ENCODE measurements at regions not wholly inside any gene's neighbourhood (a gene's known extent, or its start where the extent isn't known, plus 50 kb on each side); places are given as distances from the start of the nearest gene placed in this dataset.
"Not testable (repeated sequence)": the region's sequence is repeated elsewhere in the genome, so short reads cannot be mapped to it uniquely, and the experiment has no call there.

GRCh38 chr7:46088486-46088885 lies 167.4 kb upstream of the IGFBP3 start:
- DNase-seq (ENCODE audit: low read depth in 2 of 2), result not testable (repeated sequence)

- no peak for DNase-seq (ENCODE audit: low read depth in 2 of 2)
These were observed 159.6 kb upstream of the IGFBP3 start for GRCh38 chr7:46080595-46081159.

GRCh38 chr7:46079421-46079820 lies 158.3 kb upstream of the IGFBP3 start:
- DNase-seq (ENCODE audit: low read depth in 2 of 2), result no peak

- DNase-seq (ENCODE audit: low read depth in 2 of 2), result no peak
These were observed 155.5 kb upstream of the IGFBP3 start for GRCh38 chr7:46076527-46076926.

GRCh38 chr7:46072722-46073121 lies 151.7 kb upstream of the IGFBP3 start:
- no peak for DNase-seq (ENCODE audit: low read depth in 2 of 2)

- DNase-seq (ENCODE audit: low read depth in 2 of 2), result no peak
These were observed 150.5 kb upstream of the IGFBP3 start for GRCh38 chr7:46071601-46072000.

GRCh38 chr7:46071076-46071475 lies 150.0 kb upstream of the IGFBP3 start:
- DNase-seq (ENCODE audit: low read depth in 2 of 2), result no peak

GRCh38 chr7:46068159-46068558 lies 147.1 kb upstream of the IGFBP3 start:
- no peak for DNase-seq (ENCODE audit: low read depth in 2 of 2)

GRCh38 chr7:46059308-46060020 lies 138.4 kb upstream of the IGFBP3 start:
- DNase-seq (ENCODE audit: low read depth in 2 of 2), result no peak

- no peak for DNase-seq (ENCODE audit: low read depth in 2 of 2)
These were observed 137.2 kb upstream of the IGFBP3 start for GRCh38 chr7:46058086-46058823.

- no peak for DNase-seq (ENCODE audit: low read depth in 2 of 2)
These were observed 133.8 kb upstream of the IGFBP3 start for GRCh38 chr7:46054915-46055314.

GRCh38 chr7:46054272-46054671 lies 133.2 kb upstream of the IGFBP3 start:
- DNase-seq (ENCODE audit: low read depth in 2 of 2), result no peak

GRCh38 chr7:46047581-46047980 lies 126.5 kb upstream of the IGFBP3 start:
- DNase-seq (ENCODE audit: low read depth in 2 of 2), result no peak

- DNase-seq (ENCODE audit: low read depth in 2 of 2), result not testable (repeated sequence)
These were observed 122.3 kb upstream of the IGFBP3 start for GRCh38 chr7:46043338-46043737.

GRCh38 chr7:46039813-46040212 lies 118.7 kb upstream of the IGFBP3 start:
- DNase-seq (ENCODE audit: low read depth in 2 of 2), result not testable (repeated sequence)

- DNase-seq (ENCODE audit: low read depth in 2 of 2), result no peak
These were observed 114.1 kb upstream of the IGFBP3 start for GRCh38 chr7:46035166-46035565.

- DNase-seq (ENCODE audit: low read depth in 2 of 2), result no peak
These were observed 113.1 kb upstream of the IGFBP3 start for GRCh38 chr7:46034056-46034768.

- no peak for DNase-seq (ENCODE audit: low read depth in 2 of 2)
These were observed 112.5 kb upstream of the IGFBP3 start for GRCh38 chr7:46033592-46033991.

GRCh38 chr7:46032942-46033341 lies 111.9 kb upstream of the IGFBP3 start:
- DNase-seq (ENCODE audit: low read depth in 2 of 2), result no peak

- DNase-seq (ENCODE audit: low read depth in 2 of 2), result no peak
These were observed 111.3 kb upstream of the IGFBP3 start for GRCh38 chr7:46032353-46032752.

GRCh38 chr7:46029111-46029704 lies 108.1 kb upstream of the IGFBP3 start:
- DNase-seq (ENCODE audit: low read depth in 2 of 2), result no peak

- DNase-seq (ENCODE audit: low read depth in 2 of 2), result no peak
These were observed 107.2 kb upstream of the IGFBP3 start for GRCh38 chr7:46028246-46028645.

All from stimulated activated CD8-positive, alpha-beta memory T cell treated with anti-CD3 and anti-CD28 coated beads, Interleukin-15, amount 100 ng/mL, for 48 hours (primary cell).